ENCODE measurements at regions not wholly inside any gene's neighbourhood (a gene's known extent, or its start where the extent isn't known, plus 50 kb on each side); places are given as distances from the start of the nearest gene placed in this dataset.

DNA sequence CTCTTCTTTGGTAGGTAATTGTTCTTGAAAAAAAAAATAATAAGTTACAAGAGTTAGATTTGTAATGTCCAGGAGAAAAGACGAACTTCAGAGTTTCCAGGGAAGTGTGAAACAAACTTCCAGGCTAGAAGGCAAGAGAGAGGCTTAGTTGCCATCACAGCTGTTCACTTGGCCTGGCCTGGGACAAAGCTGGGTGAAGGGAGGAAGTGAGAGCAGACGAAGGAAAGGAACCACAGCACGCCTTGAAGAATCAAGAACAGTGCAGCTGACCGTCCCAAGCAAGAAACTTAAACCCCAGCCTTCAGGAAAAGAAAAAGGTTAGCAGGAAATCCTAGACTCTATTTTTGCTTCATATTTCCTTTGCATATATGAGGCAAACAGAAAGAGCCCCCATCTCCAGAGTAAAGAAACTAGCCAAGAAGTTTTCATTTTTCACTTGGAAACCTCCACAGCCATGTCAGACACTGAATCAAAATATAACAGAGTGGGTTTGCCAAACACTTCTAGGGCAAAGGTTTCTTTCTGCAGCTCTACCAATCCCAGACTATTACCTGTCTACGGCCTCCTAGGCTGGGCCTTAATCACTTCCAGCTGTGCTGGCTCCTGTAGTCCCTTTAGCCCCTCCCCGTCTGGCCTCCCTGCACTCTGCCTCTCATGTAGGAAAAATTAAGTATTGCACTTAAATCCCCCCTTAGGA lies 209.6 kb downstream of the SPATA18 start:
- in situ Hi-C loops (cut with HindIII; ENCODE audit: low sequenced_read_pairs), result no loop called here
- DNase-seq (ENCODE audit: low read depth, low spot score), result no peak
- no peak overlapping the region for H3K4me3 ChIP-seq (ENCODE audit: low read depth, low read length)
- TF ChIP-seq, protein P1, sequence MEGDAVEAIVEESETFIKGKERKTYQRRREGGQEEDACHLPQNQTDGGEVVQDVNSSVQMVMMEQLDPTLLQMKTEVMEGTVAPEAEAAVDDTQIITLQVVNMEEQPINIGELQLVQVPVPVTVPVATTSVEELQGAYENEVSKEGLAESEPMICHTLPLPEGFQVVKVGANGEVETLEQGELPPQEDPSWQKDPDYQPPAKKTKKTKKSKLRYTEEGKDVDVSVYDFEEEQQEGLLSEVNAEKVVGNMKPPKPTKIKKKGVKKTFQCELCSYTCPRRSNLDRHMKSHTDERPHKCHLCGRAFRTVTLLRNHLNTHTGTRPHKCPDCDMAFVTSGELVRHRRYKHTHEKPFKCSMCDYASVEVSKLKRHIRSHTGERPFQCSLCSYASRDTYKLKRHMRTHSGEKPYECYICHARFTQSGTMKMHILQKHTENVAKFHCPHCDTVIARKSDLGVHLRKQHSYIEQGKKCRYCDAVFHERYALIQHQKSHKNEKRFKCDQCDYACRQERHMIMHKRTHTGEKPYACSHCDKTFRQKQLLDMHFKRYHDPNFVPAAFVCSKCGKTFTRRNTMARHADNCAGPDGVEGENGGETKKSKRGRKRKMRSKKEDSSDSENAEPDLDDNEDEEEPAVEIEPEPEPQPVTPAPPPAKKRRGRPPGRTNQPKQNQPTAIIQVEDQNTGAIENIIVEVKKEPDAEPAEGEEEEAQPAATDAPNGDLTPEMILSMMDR (IDR thresholded peaks at IDR 0.05; ENCODE audit: low read depth, low read length), result no peak

DNA sequence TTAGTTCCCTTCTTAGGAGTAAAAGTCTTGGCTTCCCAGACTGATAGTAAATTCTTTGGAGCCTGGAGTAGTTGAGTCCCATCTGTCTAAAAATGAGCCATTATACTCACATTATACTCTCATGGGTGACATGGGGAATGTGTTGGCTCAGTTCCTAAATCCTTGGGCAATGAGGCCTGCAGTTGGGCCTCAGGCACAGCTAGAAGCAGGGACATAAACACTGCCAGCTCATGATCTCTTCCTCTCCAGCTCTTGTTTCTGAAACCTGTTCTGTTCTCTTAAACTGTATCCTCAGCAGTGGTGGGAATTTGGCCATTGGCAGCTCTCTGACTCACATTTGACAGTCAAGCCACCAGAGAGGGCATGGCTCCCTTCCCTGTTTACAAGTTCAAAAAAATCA lies 212.5 kb downstream of the SPATA18 start:
- H3K4me3 ChIP-seq (ENCODE audit: low read depth, low read length), result no peak overlapping the region
- in situ Hi-C loops (cut with HindIII; ENCODE audit: low sequenced_read_pairs), result no loop called here
- TF ChIP-seq, protein P1 (IDR thresholded peaks at IDR 0.05; ENCODE audit: low read depth, low read length), result no peak
- no peak for DNase-seq (ENCODE audit: low read depth, low spot score)

DNA sequence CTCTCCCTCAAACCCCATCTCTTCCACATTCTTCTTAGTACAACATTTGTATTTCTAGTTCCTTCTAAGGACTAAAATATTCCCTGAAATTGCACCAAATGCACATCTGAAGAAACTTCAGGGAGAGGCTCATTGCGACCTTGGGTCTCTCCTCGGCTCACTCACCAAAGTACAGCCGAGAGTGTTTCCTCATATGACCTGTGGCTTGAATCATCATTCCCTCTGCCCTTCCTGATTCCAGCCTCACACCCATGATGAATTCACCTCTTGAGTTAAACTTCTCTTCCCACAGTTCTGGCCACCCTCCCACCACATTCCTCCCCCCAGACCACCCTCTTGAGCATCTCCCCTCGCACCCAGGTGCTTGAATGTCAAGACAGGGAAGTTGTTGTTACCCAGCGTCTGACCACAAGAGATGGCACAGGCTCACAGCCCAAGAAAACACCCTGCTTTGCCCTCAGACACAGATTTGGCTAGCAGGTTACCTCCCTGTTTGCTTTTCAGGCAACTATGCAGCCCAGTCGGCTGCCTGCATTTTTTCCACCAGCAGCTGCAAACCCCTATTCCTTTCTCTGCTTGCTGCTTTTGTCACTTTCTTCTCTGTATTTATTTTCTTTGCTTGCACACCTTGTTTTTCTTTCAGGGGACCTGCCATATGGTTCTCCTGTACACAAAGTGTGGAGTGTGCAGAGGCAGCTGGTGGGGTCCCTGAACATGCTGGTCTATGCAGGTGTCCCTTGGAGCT lies 214.8 kb downstream of the SPATA18 start:
- in situ Hi-C loops (cut with HindIII; ENCODE audit: low sequenced_read_pairs), result no loop called here
- no peak for DNase-seq (ENCODE audit: low read depth, low spot score)
- TF ChIP-seq, protein P1 (IDR thresholded peaks at IDR 0.05; ENCODE audit: low read depth, low read length), result no peak

DNA sequence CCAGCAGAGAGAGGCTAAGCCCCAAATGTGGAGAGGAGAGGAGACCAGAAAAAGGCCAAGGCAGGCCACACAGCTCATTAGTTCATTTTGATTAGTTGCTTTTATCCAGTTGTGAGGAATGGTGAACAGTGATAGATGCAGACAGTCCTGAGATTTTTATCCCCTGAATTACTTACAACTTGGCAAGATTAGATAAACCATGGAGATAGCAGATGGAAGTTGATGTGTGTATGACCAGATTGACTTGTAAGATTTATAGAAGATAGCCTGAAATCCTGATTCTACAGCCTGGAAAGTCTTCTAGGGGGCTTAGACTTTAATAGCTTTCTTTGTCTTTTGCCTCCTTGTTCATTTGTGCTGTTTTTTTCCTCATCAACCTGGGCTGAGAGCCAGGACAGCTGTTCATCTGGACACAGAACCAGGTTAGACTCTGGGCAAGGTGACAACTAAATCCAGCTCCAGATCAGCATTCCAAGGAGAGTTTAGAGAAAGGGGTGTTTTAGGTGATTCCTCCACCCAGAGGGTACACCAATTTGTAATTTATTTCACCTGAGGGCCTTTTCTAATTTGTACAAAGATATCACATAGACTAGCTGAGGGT lies 215.5 kb downstream of the SPATA18 start:
- in situ Hi-C loops (cut with HindIII; ENCODE audit: low sequenced_read_pairs), result no loop called here
- TF ChIP-seq, protein P1 (IDR thresholded peaks at IDR 0.05; ENCODE audit: low read depth, low read length), result no peak
- no peak for DNase-seq (ENCODE audit: low read depth, low spot score)
- no peak overlapping the region for H3K4me3 ChIP-seq (ENCODE audit: low read depth, low read length)

More for the DNA sequence above, 214.8 kb downstream of the SPATA18 start:
- no peak overlapping the region for H3K4me3 ChIP-seq (ENCODE audit: low read depth, low read length)

DNA sequence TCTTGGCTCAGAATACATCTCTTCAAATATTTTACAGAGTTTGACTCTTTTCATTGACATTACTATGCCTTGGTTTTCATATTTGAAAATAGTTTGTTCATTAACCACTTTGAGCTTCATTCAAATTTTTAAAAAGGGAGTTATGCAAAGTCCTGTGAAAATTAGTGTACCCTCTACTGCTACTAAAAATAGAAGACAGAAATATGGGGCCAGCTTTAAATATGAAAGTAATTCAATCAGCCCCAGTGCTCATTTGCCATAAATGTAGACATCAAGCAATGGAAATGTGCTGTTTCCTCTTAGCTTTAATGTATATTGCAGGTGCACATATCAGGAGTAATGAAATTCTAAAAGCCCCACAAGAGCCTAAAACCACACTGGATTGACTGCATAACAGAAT lies 218.7 kb downstream of the SPATA18 start:
- H3K4me3 ChIP-seq (ENCODE audit: low read depth, low read length), result no peak overlapping the region
- TF ChIP-seq, protein P1 (IDR thresholded peaks at IDR 0.05; ENCODE audit: low read depth, low read length), result no peak
- DNase-seq (ENCODE audit: low read depth, low spot score), result no peak
- in situ Hi-C loops (cut with HindIII; ENCODE audit: low sequenced_read_pairs), result no loop called here

DNA sequence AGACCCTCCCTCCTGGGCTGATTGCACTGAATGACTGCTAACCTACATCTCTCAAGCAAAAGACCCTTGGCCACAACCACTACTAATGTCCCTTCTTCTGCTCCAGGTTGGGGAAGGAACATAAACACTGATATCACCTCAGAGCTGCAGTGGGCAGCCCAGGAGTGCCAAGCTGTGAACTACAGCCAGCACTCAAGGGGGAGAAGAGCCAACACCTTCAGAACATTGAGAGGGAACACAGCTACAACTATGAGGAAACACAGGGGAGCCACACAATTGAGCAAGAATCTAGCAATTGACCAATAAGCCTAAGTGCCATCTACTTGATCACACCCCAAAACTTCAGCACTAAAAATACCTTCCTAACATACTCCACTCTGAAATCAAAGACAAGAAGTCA lies 222.8 kb downstream of the SPATA18 start:
- DNase-seq (ENCODE audit: low read depth, low spot score), result no peak
- TF ChIP-seq, protein P1 (IDR thresholded peaks at IDR 0.05; ENCODE audit: low read depth, low read length), result no peak
- H3K4me3 ChIP-seq (ENCODE audit: low read depth, low read length), result no peak overlapping the region
- in situ Hi-C loops (cut with HindIII; ENCODE audit: low sequenced_read_pairs), result no loop called here

All from astrocyte of the spinal cord (primary cell).